ENCODE measurements at regions not wholly inside any gene's neighbourhood (a gene's known extent, or its start where the extent isn't known, plus 50 kb on each side); places are given as distances from the start of the nearest gene placed in this dataset.
"Not testable (repeated sequence)": the region's sequence is repeated elsewhere in the genome, so short reads cannot be mapped to it uniquely, and the experiment has no call there.

DNA sequence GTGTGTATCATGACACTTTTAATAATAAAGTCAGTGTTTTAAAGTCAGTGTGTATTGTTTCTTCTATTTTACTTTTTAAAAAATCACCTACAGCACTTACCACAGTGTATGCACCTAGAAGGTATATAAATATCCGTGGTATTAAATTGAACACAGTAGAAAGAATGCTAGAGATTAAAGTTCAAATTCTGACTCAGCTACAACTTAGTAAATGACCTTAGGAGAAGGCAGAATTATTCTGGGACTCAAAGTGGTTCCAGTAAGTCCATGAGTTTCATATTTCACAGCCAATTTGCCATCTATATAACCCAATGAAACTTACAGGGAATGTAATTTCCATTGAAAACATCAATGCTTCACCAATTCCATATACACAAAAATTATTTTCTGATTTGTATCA is 52.7 kb upstream of the MAP4 start:
- DNase-seq (ENCODE audit: low spot score) = no peak
- Histone ChIP-seq H3K23ac (ENCODE audit: low read depth, low read length, poor library complexity) (no peak overlapping the region), H3K9ac (ENCODE audit: low read depth, low read length, poor library complexity) (no peak overlapping the region), H2BK12ac (ENCODE audit: low read length) (no peak overlapping the region), H2BK5ac (ENCODE audit: low read length) (no peak overlapping the region), H3K4me2 (ENCODE audit: insufficient read depth, low read length, poor library complexity, severe bottlenecking) (no peak overlapping the region), H3K79me1 (ENCODE audit: low read depth, low read length) (no peaks in the 10 kb centered on the region), H3K18ac (ENCODE audit: low read length) (no peak overlapping the region), H2BK15ac (ENCODE audit: low read length) (no peak overlapping the region), H3K27ac (replicated peaks; ENCODE audit: low read length) (no peak overlapping the region), H3K4me3 (ENCODE audit: low read length in 2 of 2) (no peak overlapping the region), H2AFZ (ENCODE audit: low read length) (no peak overlapping the region), H2AK5ac (ENCODE audit: low read depth, low read length) (no peak overlapping the region), H3K27me3 (ENCODE audit: control insufficient read depth in 3 of 3, insufficient read depth in 3 of 3, low read depth in 1 of 3, low read length in 3 of 3) (no peaks in the 10 kb centered on the region), H3K36me3 (replicated peaks in 1 of 2; ENCODE audit: control insufficient read depth in 2 of 2, insufficient read depth in 2 of 2, low read length in 2 of 2) (peaks cover 0 to 23% of the 10 kb centered on the region in 2 donors), H4K91ac (ENCODE audit: low read depth, low read length, poor library complexity) (no peak overlapping the region), H3K9me3 (replicated peaks in 1 of 2; ENCODE audit: control insufficient read depth in 2 of 2, insufficient read depth in 1 of 2, low read depth in 1 of 2, low read length in 2 of 2) (no peaks in the 10 kb centered on the region), H3K4me1 (ENCODE audit: control insufficient read depth in 2 of 2, insufficient read depth in 1 of 2, low read depth in 1 of 2, low read length in 2 of 2) (no peaks in the 10 kb centered on the region), H2BK120ac (ENCODE audit: low read depth, low read length) (no peak overlapping the region), H3K14ac (ENCODE audit: low read length) (no peak overlapping the region), H4K8ac (ENCODE audit: low read depth, low read length) (no peak overlapping the region), H3K4ac (ENCODE audit: low read length) (no peak overlapping the region)
- WGBS, 2 donors (ENCODE audit: extremely low coverage in 2 of 2, insufficient read length in 2 of 2, insufficient replicate concordance in 1 of 2) = no CpG with 5 or more reads among the region's 1 CpG

DNA sequence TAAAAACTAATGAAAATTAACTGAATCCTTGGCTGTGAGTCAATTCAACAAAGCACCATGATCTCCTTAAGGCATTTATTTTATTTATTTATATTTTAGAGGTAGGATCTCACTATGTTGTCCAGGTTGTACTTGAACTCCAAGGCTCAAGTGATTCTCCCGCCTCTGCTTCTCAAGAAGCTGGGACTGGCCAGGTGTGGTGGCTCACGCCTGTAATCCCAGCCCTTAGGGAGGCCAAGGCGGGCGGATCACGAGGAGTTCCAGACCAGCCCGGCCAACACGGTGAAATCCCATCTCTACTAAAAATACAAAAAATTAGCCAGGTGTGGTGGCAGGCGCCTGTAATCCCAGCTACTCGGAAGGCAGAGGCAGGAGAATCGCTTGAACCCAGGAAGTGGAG is 52.1 kb upstream of the MAP4 start:
- H3K18ac ChIP-seq (ENCODE audit: low read length); H3K4me2 ChIP-seq (ENCODE audit: insufficient read depth, low read length, poor library complexity, severe bottlenecking); H3K23ac ChIP-seq (ENCODE audit: low read depth, low read length, poor library complexity); H3K14ac ChIP-seq (ENCODE audit: low read length); H4K8ac ChIP-seq (ENCODE audit: low read depth, low read length); H4K91ac ChIP-seq (ENCODE audit: low read depth, low read length, poor library complexity); H3K79me1 ChIP-seq (ENCODE audit: low read depth, low read length); H2AK5ac ChIP-seq (ENCODE audit: low read depth, low read length); H3K9me3 ChIP-seq (replicated peaks in 1 of 2; ENCODE audit: control insufficient read depth in 2 of 2, insufficient read depth in 1 of 2, low read depth in 1 of 2, low read length in 2 of 2); H2BK12ac ChIP-seq (ENCODE audit: low read length); DNase-seq (ENCODE audit: low spot score); H3K4ac ChIP-seq (ENCODE audit: low read length); H3K4me1 ChIP-seq (ENCODE audit: control insufficient read depth in 2 of 2, insufficient read depth in 1 of 2, low read depth in 1 of 2, low read length in 2 of 2); H2BK5ac ChIP-seq (ENCODE audit: low read length); H3K27me3 ChIP-seq (ENCODE audit: control insufficient read depth in 3 of 3, insufficient read depth in 3 of 3, low read depth in 1 of 3, low read length in 3 of 3); H3K4me3 ChIP-seq (ENCODE audit: low read length in 2 of 2); H2BK120ac ChIP-seq (ENCODE audit: low read depth, low read length); H3K27ac ChIP-seq (replicated peaks; ENCODE audit: low read length); H3K9ac ChIP-seq (ENCODE audit: low read depth, low read length, poor library complexity); H2BK15ac ChIP-seq (ENCODE audit: low read length); H2AFZ ChIP-seq (ENCODE audit: low read length): not testable (repeated sequence)
- WGBS, 2 donors (ENCODE audit: extremely low coverage in 2 of 2, insufficient read length in 2 of 2, insufficient replicate concordance in 1 of 2) = no CpG with 5 or more reads among the region's 10 CpGs
- H3K36me3 ChIP-seq (replicated peaks in 1 of 2; ENCODE audit: control insufficient read depth in 2 of 2, insufficient read depth in 2 of 2, low read length in 2 of 2) = peaks cover 0 to 24% of the 10 kb centered on the region in 2 donors

DNA sequence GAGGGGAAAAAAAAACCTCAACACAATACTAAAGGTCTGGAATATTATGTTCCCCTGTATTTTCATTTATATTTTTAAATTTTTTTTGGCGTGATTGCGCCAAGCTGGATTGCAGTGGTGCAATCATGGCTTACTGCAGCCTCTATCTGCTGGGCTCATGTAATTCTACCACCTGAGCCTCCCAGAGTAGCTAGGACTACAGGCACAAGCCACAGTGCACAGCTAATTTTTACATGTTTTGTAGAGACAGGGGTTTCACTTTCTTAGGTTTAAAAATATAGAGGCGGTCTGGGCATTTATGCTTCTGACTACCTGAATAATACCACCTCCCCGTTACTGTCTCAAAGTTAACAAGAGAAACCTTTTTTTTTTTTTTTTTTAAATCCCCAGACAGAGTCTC is 51.1 kb upstream of the MAP4 start:
- no peak overlapping the region for H3K14ac ChIP-seq (ENCODE audit: low read length)
- H2BK15ac ChIP-seq (ENCODE audit: low read length) = no peak overlapping the region
- H3K4me1 ChIP-seq (ENCODE audit: control insufficient read depth in 2 of 2, insufficient read depth in 1 of 2, low read depth in 1 of 2, low read length in 2 of 2) = no peaks in the 10 kb centered on the region
- no peak overlapping the region for H2BK5ac ChIP-seq (ENCODE audit: low read length)
- no peak overlapping the region for H3K4ac ChIP-seq (ENCODE audit: low read length)
- H3K9ac ChIP-seq (ENCODE audit: low read depth, low read length, poor library complexity) = no peak overlapping the region
- no peak overlapping the region for H3K4me3 ChIP-seq (ENCODE audit: low read length in 2 of 2)
- H3K27ac ChIP-seq (replicated peaks; ENCODE audit: low read length) = no peak overlapping the region
- H4K8ac ChIP-seq (ENCODE audit: low read depth, low read length) = no peak overlapping the region
- no peak overlapping the region for H2AK5ac ChIP-seq (ENCODE audit: low read depth, low read length)
- no peak overlapping the region for H3K18ac ChIP-seq (ENCODE audit: low read length)
- WGBS, 2 donors (ENCODE audit: extremely low coverage in 2 of 2, insufficient read length in 2 of 2, insufficient replicate concordance in 1 of 2) = no CpG with 5 or more reads among the region's 4 CpGs
- no peaks in the 10 kb centered on the region for H3K27me3 ChIP-seq (ENCODE audit: control insufficient read depth in 3 of 3, insufficient read depth in 3 of 3, low read depth in 1 of 3, low read length in 3 of 3)
- H3K79me1 ChIP-seq (ENCODE audit: low read depth, low read length) = no peaks in the 10 kb centered on the region
- no peak overlapping the region for H2BK12ac ChIP-seq (ENCODE audit: low read length)
- H2BK120ac ChIP-seq (ENCODE audit: low read depth, low read length) = no peak overlapping the region
- H3K4me2 ChIP-seq (ENCODE audit: insufficient read depth, low read length, poor library complexity, severe bottlenecking) = no peak overlapping the region
- no peak for DNase-seq (ENCODE audit: low spot score)
- H2AFZ ChIP-seq (ENCODE audit: low read length) = no peak overlapping the region
- H3K9me3 ChIP-seq (replicated peaks in 1 of 2; ENCODE audit: control insufficient read depth in 2 of 2, insufficient read depth in 1 of 2, low read depth in 1 of 2, low read length in 2 of 2) = peaks cover 3 to 9% of the 10 kb centered on the region in 2 donors
- peaks cover 0 to 29% of the 10 kb centered on the region in 2 donors for H3K36me3 ChIP-seq (replicated peaks in 1 of 2; ENCODE audit: control insufficient read depth in 2 of 2, insufficient read depth in 2 of 2, low read length in 2 of 2)
- no peak overlapping the region for H3K23ac ChIP-seq (ENCODE audit: low read depth, low read length, poor library complexity)
- no peak overlapping the region for H4K91ac ChIP-seq (ENCODE audit: low read depth, low read length, poor library complexity)

All from neuronal stem cell (in vitro differentiated cells).